Loucy (cell line): ENCODE measurements at regions not wholly inside any gene's neighbourhood (a gene's known extent, or its start where the extent isn't known, plus 50 kb on each side); places are given as distances from the start of the nearest gene placed in this dataset.

Experiments used
- H2AFZ ChIP-seq: fragments of 200-600 bp; sonication (generic); 2 replicates; pipeline ENCODE4 v1.6.0; 2016; ENCODE audit warnings: antibody characterized with exemption, mild to moderate bottlenecking, low read length, moderate library complexity
- H3F3A ChIP-seq: fragments of 200-600 bp; 2 replicates; pipeline ENCODE4 v1.6.0; 2016; ENCODE audit warnings: antibody characterized with exemption, low read depth, mild to moderate bottlenecking
- H3K27me3 ChIP-seq: fragments of 200-600 bp; sonication (generic); 2 replicates; pipeline ENCODE4 v1.6.1; 2014; ENCODE audit warnings: low read length, mild to moderate bottlenecking; ENCODE audit not compliant: insufficient read depth, poor library complexity, severe bottlenecking
- H3K36me3 ChIP-seq: fragments of 200-600 bp; sonication (generic); 2 replicates; pipeline ENCODE4 v1.6.1; 2016; ENCODE audit warnings: low read length; ENCODE audit not compliant: insufficient read depth
- H3K4me1 ChIP-seq: fragments of 200-600 bp; sonication (generic); 2 replicates; pipeline ENCODE4 v1.5.1; 2014; ENCODE audit warnings: low read length, mild to moderate bottlenecking; ENCODE audit not compliant: insufficient read depth, poor library complexity, severe bottlenecking
- H3K4me2 ChIP-seq: fragments of 200-600 bp; sonication (generic); 2 replicates; pipeline ENCODE4 v1.6.0; 2014; ENCODE audit warnings: antibody characterized with exemption, low read length, low read depth, mild to moderate bottlenecking; ENCODE audit not compliant: poor library complexity, severe bottlenecking
- H3K4me3 ChIP-seq: fragments of 200-600 bp; sonication (generic); 2 replicates; pipeline ENCODE4 v1.5.1; 2014; ENCODE audit warnings: low read length, mild to moderate bottlenecking, mixed read lengths; ENCODE audit not compliant: poor library complexity, severe bottlenecking
- H3K79me2 ChIP-seq: fragments of 200-600 bp; sonication (generic); 2 replicates; pipeline ENCODE4 v1.6.1; 2014; ENCODE audit warnings: low read length; ENCODE audit not compliant: insufficient read depth
- H3K9ac ChIP-seq: fragments of 200-600 bp; sonication (generic); 2 replicates; pipeline ENCODE4 v1.6.0; 2014; ENCODE audit warnings: mild to moderate bottlenecking, low read depth, low read length, moderate library complexity; ENCODE audit not compliant: poor library complexity, severe bottlenecking
- H3K9me2 ChIP-seq: fragments of 200-600 bp; sonication (generic); replicated peaks from 2 replicates; pipeline ENCODE4 v1.6.1; 2016; ENCODE audit warnings: low read depth, low read length, mixed read lengths
- H3K9me3 ChIP-seq: fragments of 200-600 bp; sonication (generic); 2 replicates; pipeline ENCODE4 v1.6.1; 2014; ENCODE audit warnings: mild to moderate bottlenecking, antibody characterized with exemption, low read length, low read depth; ENCODE audit not compliant: insufficient read depth
- H4K20me1 ChIP-seq: fragments of 200-600 bp; sonication (generic); 2 replicates; pipeline ENCODE4 v1.6.0; 2014; ENCODE audit warnings: antibody characterized with exemption, low read length, mild to moderate bottlenecking; ENCODE audit not compliant: insufficient read depth, poor library complexity, severe bottlenecking
- CTCF ChIP-seq: fragments of 200-600 bp; sonication (generic); conservative IDR thresholded peaks from 2 replicates; pipeline ENCODE4 v1.5.1; 2014; ENCODE audit warnings: mild to moderate bottlenecking, antibody characterized with exemption, low read length
- EZH2phosphoT487 ChIP-seq: fragments of 200-600 bp; IDR thresholded peaks from 2 replicates; pipeline ENCODE4 v1.6.1; 2018; ENCODE audit warnings: antibody characterized with exemption, mild to moderate bottlenecking, moderate library complexity, borderline replicate concordance

GRCh38 chr4:89166971-89167475, 55.7 kb downstream of the TIGD2 start:
- H3K9me3 ChIP-seq, result no peaks in the 10 kb centered on the region
- no peaks in the 10 kb centered on the region for H3K9me2 ChIP-seq
- no peak overlapping the region for H2AFZ ChIP-seq

GRCh38 chr4:89171176-89171805, 60.0 kb downstream of the TIGD2 start:
- TF ChIP-seq EZH2phosphoT487 (no peak), CTCF (no peak)

More at GRCh38 chr4:89166971-89167475, 55.7 kb downstream of the TIGD2 start:
- Histone ChIP-seq H3F3A (no peaks in the 10 kb centered on the region), H4K20me1 (no peaks in the 10 kb centered on the region), H3K4me2 (no peak overlapping the region), H3K4me3 (no peak overlapping the region), H3K79me2 (no peaks in the 10 kb centered on the region), H3K27me3 (no peaks in the 10 kb centered on the region), H3K9ac (no peak overlapping the region), H3K36me3 (no peaks in the 10 kb centered on the region), H3K4me1 (no peaks in the 10 kb centered on the region)
- TF ChIP-seq CTCF (no peak), EZH2phosphoT487 (no peak)

GRCh38 chr4:89172865-89173264, 61.5 kb downstream of the TIGD2 start:
- Histone ChIP-seq H3K4me1 (no peaks in the 10 kb centered on the region), H3K36me3 (no peaks in the 10 kb centered on the region), H3K79me2 (no peaks in the 10 kb centered on the region), H4K20me1 (no peaks in the 10 kb centered on the region), H3K27me3 (no peaks in the 10 kb centered on the region), H3K4me2 (no peak overlapping the region), H3K9ac (no peak overlapping the region), H3F3A (no peaks in the 10 kb centered on the region), H3K9me2 (no peaks in the 10 kb centered on the region), H3K4me3 (no peak overlapping the region), H3K9me3 (no peaks in the 10 kb centered on the region), H2AFZ (no peak overlapping the region)
- no peak for TF ChIP-seq EZH2phosphoT487
- peak; percentile 23 for TF ChIP-seq CTCF

More at GRCh38 chr4:89171176-89171805, 60.0 kb downstream of the TIGD2 start:
- H3K9me3 ChIP-seq, result no peaks in the 10 kb centered on the region
- H3K27me3 ChIP-seq, result no peaks in the 10 kb centered on the region
- H4K20me1 ChIP-seq, result no peaks in the 10 kb centered on the region
- no peaks in the 10 kb centered on the region for H3K36me3 ChIP-seq
- H3K9ac ChIP-seq, result no peak overlapping the region
- no peak overlapping the region for H2AFZ ChIP-seq
- no peak overlapping the region for H3K4me2 ChIP-seq
- H3K9me2 ChIP-seq, result no peaks in the 10 kb centered on the region
- H3K79me2 ChIP-seq, result no peaks in the 10 kb centered on the region
- no peaks in the 10 kb centered on the region for H3F3A ChIP-seq
- H3K4me3 ChIP-seq, result no peak overlapping the region
- no peaks in the 10 kb centered on the region for H3K4me1 ChIP-seq
